IMR-90 (cell line): ENCODE measurements at regions not wholly inside any gene's neighbourhood (a gene's known extent, or its start where the extent isn't known, plus 50 kb on each side); places are given as distances from the start of the nearest gene placed in this dataset.

Experiments
- ATAC-seq: fragments of 200-7000 bp; cut with Tn5 transposase; 2 replicates; pipeline ENCODE4 v1.9.1; 2020; ENCODE audit warnings: low read depth, mild to moderate bottlenecking, moderate library complexity
- BruUV-seq: library from RNA; stranded (reverse); fragments of 400-500 nt; replicated peaks from 2 replicates; lab custom pipeline; 2021; lab: Mats Ljungman, UMichigan
- CTCF ChIA-PET: fragments of 300-600 bp; formaldehyde crosslinking; extraction: SDS; loops from one replicate; lab custom pipeline; 2021; ENCODE audit warnings: antibody characterized with exemption; lab: Yijun Ruan, JAX
- POLR2A ChIA-PET: fragments of 300-600 bp; sonication (Branson Sonifier 250); formaldehyde crosslinking; loops from one replicate; lab custom pipeline; 2022; ENCODE audit warnings: antibody characterized with exemption; ENCODE audit not compliant: unreplicated experiment; lab: Charles Lee
- DNase-seq: peaks from one replicate; pipeline ENCODE4 v3.0.0; 2013
- H2AFZ ChIP-seq: replicated peaks from 2 replicates; pipeline ENCODE3; 2013; ENCODE audit warnings: low read length, mild to moderate bottlenecking; ENCODE audit not compliant: poor library complexity
- H2AK5ac ChIP-seq: 2 replicates; pipeline ENCODE4 v1.6.1; 2013; ENCODE audit warnings: low read depth, low read length, inconsistent platforms
- H2AK9ac ChIP-seq: replicated peaks from 2 replicates; pipeline ENCODE3; 2013; ENCODE audit warnings: mild to moderate bottlenecking, low read depth, low read length, moderate library complexity; ENCODE audit not compliant: poor library complexity
- H2BK120ac ChIP-seq: 2 replicates; pipeline ENCODE4 v1.6.1; 2013; ENCODE audit warnings: low read depth, low read length, inconsistent platforms
- H2BK15ac ChIP-seq: 3 replicates; pipeline ENCODE4 v1.6.1; 2013; ENCODE audit warnings: low read depth, low read length, inconsistent platforms
- H2BK20ac ChIP-seq: 2 replicates; pipeline ENCODE4 v1.6.1; 2013; ENCODE audit warnings: low read depth, mild to moderate bottlenecking, inconsistent platforms, low read length, moderate library complexity
- H2BK5ac ChIP-seq: 2 replicates; pipeline ENCODE4 v1.6.1; 2013; ENCODE audit warnings: mild to moderate bottlenecking, low read depth, low read length, inconsistent platforms; ENCODE audit not compliant: poor library complexity, severe bottlenecking
- H3K14ac ChIP-seq: replicated peaks from 2 replicates; pipeline ENCODE4 v1.6.1; 2013; ENCODE audit warnings: low read depth, low read length, inconsistent platforms
- H3K18ac ChIP-seq: 2 replicates; pipeline ENCODE4 v1.6.1; 2013; ENCODE audit warnings: low read depth, low read length, control low read depth
- H3K23ac ChIP-seq: 2 replicates; pipeline ENCODE4 v1.6.1; 2013; ENCODE audit warnings: low read depth, low read length, inconsistent platforms
- H3K27ac ChIP-seq: 2 replicates; pipeline ENCODE4 v1.5.1; 2013; ENCODE audit warnings: mild to moderate bottlenecking, control low read depth, low read length; ENCODE audit not compliant: insufficient read depth
- H3K27me3 ChIP-seq: 2 replicates; pipeline ENCODE4 v1.6.1; 2013; ENCODE audit warnings: low read length; ENCODE audit not compliant: control insufficient read depth, insufficient read depth
- H3K36me3 ChIP-seq: 2 replicates; pipeline ENCODE4 v1.6.1; 2013; ENCODE audit warnings: low read length, mixed read lengths; ENCODE audit not compliant: control insufficient read depth, insufficient read depth
- H3K4ac ChIP-seq: 2 replicates; pipeline ENCODE4 v1.6.1; 2013; ENCODE audit warnings: low read depth, low read length, inconsistent platforms
- H3K4me1 ChIP-seq: 2 replicates; pipeline ENCODE4 v1.6.1; 2013; ENCODE audit warnings: low read length, mixed read lengths; ENCODE audit not compliant: control insufficient read depth, insufficient read depth
- H3K4me2 ChIP-seq: 2 replicates; pipeline ENCODE4 v1.6.1; 2013; ENCODE audit warnings: low read depth, mild to moderate bottlenecking, control low read depth, low read length, moderate library complexity
- H3K4me3 ChIP-seq: 2 replicates; pipeline ENCODE4 v1.5.1; 2013; ENCODE audit warnings: low read depth, mild to moderate bottlenecking, control low read depth, low read length, moderate library complexity; ENCODE audit not compliant: insufficient read depth
- H3K56ac ChIP-seq: 2 replicates; pipeline ENCODE4 v1.6.1; 2013; ENCODE audit warnings: low read length, inconsistent platforms; ENCODE audit not compliant: insufficient read depth; ENCODE audit errors: extremely low read depth
- H3K79me1 ChIP-seq, 2 experiments: 2 replicates each; pipeline ENCODE4 v1.6.1; 2013; ENCODE audit warnings: low read length in 2 of 2, inconsistent platforms in 1 of 2, low read depth in 1 of 2
- H3K9ac ChIP-seq: 2 replicates; pipeline ENCODE4 v1.6.1; 2013; ENCODE audit warnings: low read depth, low read length, control low read depth
- H3K9me1 ChIP-seq: 2 replicates; pipeline ENCODE4 v1.6.1; 2013; ENCODE audit warnings: low read length, inconsistent platforms; ENCODE audit not compliant: insufficient read depth
- H3K9me3 ChIP-seq: 2 replicates; pipeline ENCODE4 v1.6.1; 2013; ENCODE audit warnings: low read length; ENCODE audit not compliant: control insufficient read depth, insufficient read depth
- H4K20me1 ChIP-seq: 2 replicates; pipeline ENCODE4 v1.6.1; 2013; ENCODE audit warnings: low read length, inconsistent platforms; ENCODE audit not compliant: insufficient read depth
- H4K5ac ChIP-seq: 2 replicates; pipeline ENCODE4 v1.6.1; 2013; ENCODE audit warnings: mild to moderate bottlenecking, low read depth, low read length, control low read depth
- H4K8ac ChIP-seq, 2 experiments: 2 replicates each; pipeline ENCODE4 v1.6.1; 2013; ENCODE audit warnings: low read depth in 2 of 2, low read length in 2 of 2, control low read depth in 1 of 2, inconsistent platforms in 1 of 2
- H4K91ac ChIP-seq: 2 replicates; pipeline ENCODE4 v1.6.1; 2013; ENCODE audit warnings: low read depth, low read length, inconsistent platforms; ENCODE audit not compliant: insufficient read depth
- BHLHE40 ChIP-seq: fragments of 150-350 bp; IDR thresholded peaks from 2 replicates; pipeline ENCODE4 v1.6.1; 2016; ENCODE audit warnings: mild to moderate bottlenecking, low read depth, low read length
- CEBPB ChIP-seq: IDR thresholded peaks from 2 replicates; pipeline ENCODE4 v1.6.1; 2012; ENCODE audit warnings: low read depth, low read length, improper control_type of control experiment
- CHD1 ChIP-seq: IDR thresholded peaks from 2 replicates; pipeline ENCODE4 v1.6.1; 2012; ENCODE audit warnings: low read depth, low read length, improper control_type of control experiment
- CTCF ChIP-seq: conservative IDR thresholded peaks from 2 replicates; pipeline ENCODE4 v1.5.1; 2012; ENCODE audit warnings: mild to moderate bottlenecking, low read depth, low read length, improper control_type of control experiment
- FOS ChIP-seq: fragments of 150-350 bp; IDR thresholded peaks from 2 replicates; pipeline ENCODE4 v1.6.1; 2016; ENCODE audit warnings: low read depth, low read length
- MAFK ChIP-seq: IDR thresholded peaks from 2 replicates; pipeline ENCODE4 v1.6.1; 2012; ENCODE audit warnings: low read depth, low read length, improper control_type of control experiment
- MAZ ChIP-seq: IDR thresholded peaks from 2 replicates; pipeline ENCODE4 v1.6.1; 2012; ENCODE audit warnings: low read depth, mild to moderate bottlenecking, low read length, improper control_type of control experiment, moderate library complexity, borderline replicate concordance
- MXI1 ChIP-seq: IDR thresholded peaks from 2 replicates; pipeline ENCODE4 v1.6.1; 2012; ENCODE audit warnings: low read depth, mild to moderate bottlenecking, low read length, moderate library complexity, borderline replicate concordance
- NFE2L2 ChIP-seq: fragments of 150-350 bp; IDR thresholded peaks from 2 replicates; pipeline ENCODE4 v1.6.1; 2016; ENCODE audit warnings: low read depth, mild to moderate bottlenecking, low read length
- POLR2A ChIP-seq: IDR thresholded peaks from 2 replicates; pipeline ENCODE4 v1.6.1; 2012; ENCODE audit warnings: mild to moderate bottlenecking, low read depth, low read length
- RAD21 ChIP-seq: IDR thresholded peaks from 2 replicates; pipeline ENCODE4 v1.6.1; 2012; ENCODE audit warnings: low read length, improper control_type of control experiment
- RCOR1 ChIP-seq: IDR thresholded peaks from 2 replicates; pipeline ENCODE4 v1.6.1; 2012; ENCODE audit warnings: mild to moderate bottlenecking, low read length, improper control_type of control experiment; ENCODE audit not compliant: insufficient replicate concordance
- RFX5 ChIP-seq: IDR thresholded peaks from 2 replicates; pipeline ENCODE4 v1.8.0; 2012; ENCODE audit warnings: low read depth, mild to moderate bottlenecking, low read length, moderate library complexity
- SMC3 ChIP-seq: fragments of 150-350 bp; IDR thresholded peaks from 2 replicates; pipeline ENCODE4 v1.6.1; 2016; ENCODE audit warnings: low read depth, mild to moderate bottlenecking, antibody characterized with exemption, low read length, moderate library complexity
- USF2 ChIP-seq: fragments of 150-350 bp; IDR thresholded peaks from 2 replicates; pipeline ENCODE4 v1.6.1; 2017; ENCODE audit warnings: mild to moderate bottlenecking, antibody characterized with exemption, low read length, low read depth
- WGBS, 2 experiments: methylation state at CpG; one replicate each; pipeline versions ENCODE4 v1.1.5 to v1.1.7; 2013; ENCODE audit warnings: missing lambda C conversion rate in 2 of 2; ENCODE audit not compliant: insufficient read length in 1 of 2; ENCODE audit errors: extremely low coverage in 2 of 2; 5-methylcytosine and 5-hydroxymethylcytosine counted together
- dilution Hi-C: fragments of 300-500 bp; cut with HindIII; formaldehyde crosslinking; loops from one replicate; pipeline ENCODE4 v1.14.3; 2018; ENCODE audit warnings: low sequenced_read_pairs; ENCODE audit not compliant: unreplicated experiment
- in situ Hi-C: fragments of 300-500 bp; cut with MboI; formaldehyde crosslinking; loops from 3 replicates; pipeline ENCODE4 v1.14.3; 2019; ENCODE audit warnings: low sequenced_read_pairs, inconsistent platforms, mixed read lengths
- intact Hi-C: fragments of 100-400 bp; cut with micrococcal nuclease; formaldehyde crosslinking; loops from 2 replicates; pipeline ENCODE4 v1.10.0; 2022

GRCh38 chr7:114312649-114313048 lies 102.0 kb upstream of the FOXP2 start:
- Histone ChIP-seq H3K9me3 (no peaks in the 10 kb centered on the region), H3K23ac (no peak overlapping the region), H2AK9ac (no peak overlapping the region), H3K9me1 (no peaks in the 10 kb centered on the region), H2AK5ac (no peak overlapping the region), H2BK120ac (no peak overlapping the region), H3K18ac (no peak overlapping the region), H3K4me1 (no peaks in the 10 kb centered on the region), H3K4me2 (no peak overlapping the region), H2AFZ (no peak overlapping the region), H3K27ac (no peak overlapping the region), H2BK20ac (no peak overlapping the region), H3K36me3 (no peaks in the 10 kb centered on the region), H4K8ac (no peak overlapping the region), H2BK5ac (no peak overlapping the region), H4K5ac (no peak overlapping the region), H3K9ac (no peak overlapping the region), H2BK15ac (no peak overlapping the region), H4K20me1 (no peaks in the 10 kb centered on the region), H4K91ac (no peak overlapping the region), H3K4me3 (no peak overlapping the region), H3K27me3 (no peaks in the 10 kb centered on the region), H3K56ac (no peak overlapping the region), H3K79me1 (no peaks in the 10 kb centered on the region), H3K4ac (no peak overlapping the region), H3K14ac (no peak overlapping the region)
- ChIA-PET POLR2A (no interaction called here), CTCF (no interaction called here)
- BruUV-seq = no TSS peak
- intact Hi-C loops = no loop called here
- dilution Hi-C loops = no loop called here
- DNase-seq = no peak
- in situ Hi-C loops = no loop called here
- TF ChIP-seq CHD1 (no peak), BHLHE40 (no peak), RAD21 (no peak), MXI1 (no peak), FOS (no peak), CTCF (no peak), CEBPB (no peak), RFX5 (no peak), MAZ (no peak), RCOR1 (no peak), USF2 (no peak), POLR2A (no peak), SMC3 (no peak), NFE2L2 (no peak), MAFK (no peak)
- no CpG with 5 or more reads among the region's 1 CpG for WGBS, 2 experiments
- ATAC-seq = no peak
